ENCODE measurements at regions not wholly inside any gene's neighbourhood (a gene's known extent, or its start where the extent isn't known, plus 50 kb on each side); places are given as distances from the start of the nearest gene placed in this dataset.
"Not testable (repeated sequence)": the region's sequence is repeated elsewhere in the genome, so short reads cannot be mapped to it uniquely, and the experiment has no call there.

- DNase-seq (ENCODE audit: low read depth) = no peak
- no peak overlapping the region for H3K4me3 ChIP-seq (ENCODE audit: low read depth, low read length)
Measured at GRCh38 chr9:2415326-2415725, 206.3 kb upstream of the VLDLR start.

GRCh38 chr9:2417730-2418129, 203.9 kb upstream of the VLDLR start:
- DNase-seq (ENCODE audit: low read depth) = no peak
- no peak overlapping the region for H3K4me3 ChIP-seq (ENCODE audit: low read depth, low read length)

GRCh38 chr9:2418619-2419018, 203.0 kb upstream of the VLDLR start:
- DNase-seq (ENCODE audit: low read depth) = peak; percentile 73
- no peak overlapping the region for H3K4me3 ChIP-seq (ENCODE audit: low read depth, low read length)

GRCh38 chr9:2419347-2419746, 202.2 kb upstream of the VLDLR start:
- H3K4me3 ChIP-seq (ENCODE audit: low read depth, low read length) = no peak overlapping the region
- DNase-seq (ENCODE audit: low read depth) = no peak

GRCh38 chr9:2420543-2420942, 201.0 kb upstream of the VLDLR start:
- no peak overlapping the region for H3K4me3 ChIP-seq (ENCODE audit: low read depth, low read length)
- no peak for DNase-seq (ENCODE audit: low read depth)

GRCh38 chr9:2424619-2425033, 197.0 kb upstream of the VLDLR start:
- no peak overlapping the region for H3K4me3 ChIP-seq (ENCODE audit: low read depth, low read length)
- no peak for DNase-seq (ENCODE audit: low read depth)

- no peak for DNase-seq (ENCODE audit: low read depth)
- H3K4me3 ChIP-seq (ENCODE audit: low read depth, low read length) = no peak overlapping the region
Measured at GRCh38 chr9:2425676-2426075, 195.9 kb upstream of the VLDLR start.

- no peak overlapping the region for H3K4me3 ChIP-seq (ENCODE audit: low read depth, low read length)
- DNase-seq (ENCODE audit: low read depth) = no peak
Measured at GRCh38 chr9:2427120-2427891, 194.3 kb upstream of the VLDLR start.

- DNase-seq (ENCODE audit: low read depth) = no peak
- H3K4me3 ChIP-seq (ENCODE audit: low read depth, low read length) = no peak overlapping the region
Measured at GRCh38 chr9:2439957-2440356, 181.6 kb upstream of the VLDLR start.

- not testable (repeated sequence) for DNase-seq (ENCODE audit: low read depth); H3K4me3 ChIP-seq (ENCODE audit: low read depth, low read length)
Measured at GRCh38 chr9:2443933-2444332, 177.7 kb upstream of the VLDLR start.

- DNase-seq (ENCODE audit: low read depth) = no peak
- H3K4me3 ChIP-seq (ENCODE audit: low read depth, low read length) = no peak overlapping the region
Measured at GRCh38 chr9:2448193-2448738, 173.3 kb upstream of the VLDLR start.

GRCh38 chr9:2453106-2453505, 168.5 kb upstream of the VLDLR start:
- H3K4me3 ChIP-seq (ENCODE audit: low read depth, low read length) = no peak overlapping the region
- no peak for DNase-seq (ENCODE audit: low read depth)

GRCh38 chr9:2453701-2454100, 167.9 kb upstream of the VLDLR start:
- no peak for DNase-seq (ENCODE audit: low read depth)
- no peak overlapping the region for H3K4me3 ChIP-seq (ENCODE audit: low read depth, low read length)

- no peak for DNase-seq (ENCODE audit: low read depth)
- no peak overlapping the region for H3K4me3 ChIP-seq (ENCODE audit: low read depth, low read length)
Measured at GRCh38 chr9:2459756-2460155, 161.8 kb upstream of the VLDLR start.

- DNase-seq (ENCODE audit: low read depth) = no peak
- H3K4me3 ChIP-seq (ENCODE audit: low read depth, low read length) = no peak overlapping the region
Measured at GRCh38 chr9:2461892-2462291, 159.7 kb upstream of the VLDLR start.

GRCh38 chr9:2464624-2465023, 157.0 kb upstream of the VLDLR start:
- no peak for DNase-seq (ENCODE audit: low read depth)
- no peak overlapping the region for H3K4me3 ChIP-seq (ENCODE audit: low read depth, low read length)

GRCh38 chr9:2465516-2465915, 156.1 kb upstream of the VLDLR start:
- DNase-seq (ENCODE audit: low read depth) = no peak
- H3K4me3 ChIP-seq (ENCODE audit: low read depth, low read length) = no peak overlapping the region

- H3K4me3 ChIP-seq (ENCODE audit: low read depth, low read length) = no peak overlapping the region
- peak; percentile 6 for DNase-seq (ENCODE audit: low read depth)
Measured at GRCh38 chr9:2465921-2466460, 155.6 kb upstream of the VLDLR start.

GRCh38 chr9:2466703-2467102, 154.9 kb upstream of the VLDLR start:
- no peak overlapping the region for H3K4me3 ChIP-seq (ENCODE audit: low read depth, low read length)
- DNase-seq (ENCODE audit: low read depth) = no peak

GRCh38 chr9:2469681-2470221, 151.8 kb upstream of the VLDLR start:
- no peak overlapping the region for H3K4me3 ChIP-seq (ENCODE audit: low read depth, low read length)
- DNase-seq (ENCODE audit: low read depth) = peak; percentile 11

GRCh38 chr9:2473681-2474080, 147.9 kb upstream of the VLDLR start:
- H3K4me3 ChIP-seq (ENCODE audit: low read depth, low read length) = no peak overlapping the region
- DNase-seq (ENCODE audit: low read depth) = no peak

Data from skeletal muscle cell (primary cell).